H54 (cell line): ENCODE measurements at regions not wholly inside any gene's neighbourhood (a gene's known extent, or its start where the extent isn't known, plus 50 kb on each side); places are given as distances from the start of the nearest gene placed in this dataset.
"Not testable (repeated sequence)": the region's sequence is repeated elsewhere in the genome, so short reads cannot be mapped to it uniquely, and the experiment has no call there.

Source experiments
- DNase-seq: peaks from one replicate; pipeline ENCODE4 v3.0.0; 2011; ENCODE audit warnings: low spot score, mixed read lengths; ENCODE audit not compliant: insufficient read length
- FAIRE-seq: peaks from 3 replicates; lab custom pipeline; 2011; peaks lifted over from hg19 to GRCh38; lab: Jason Lieb, UNC
- POLR2A ChIP-seq: IDR thresholded peaks from 2 replicates; pipeline ENCODE4 v1.6.1; 2011; ENCODE audit warnings: low read depth, mild to moderate bottlenecking, low read length

DNA sequence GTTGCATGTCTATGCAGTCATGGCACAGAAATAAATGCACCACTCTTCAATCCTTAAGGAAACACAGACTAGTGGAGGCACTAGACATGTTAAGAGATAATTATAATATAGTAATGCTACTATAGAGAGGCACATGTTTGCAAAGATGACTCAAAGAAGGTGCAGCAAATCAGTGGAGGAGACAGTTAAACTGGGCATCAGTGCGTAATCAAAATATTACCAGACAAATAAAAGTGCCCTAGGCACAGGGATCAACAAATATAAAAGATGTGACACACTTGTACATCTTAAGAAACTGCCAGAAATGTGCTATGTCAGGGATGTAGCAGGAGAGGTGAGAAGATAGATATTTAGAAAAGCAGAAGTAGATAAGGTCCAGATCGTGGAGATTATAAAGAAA, 642.1 kb downstream of the SLCO4C1 start:
- no peak for FAIRE-seq
- DNase-seq = no peak

DNA sequence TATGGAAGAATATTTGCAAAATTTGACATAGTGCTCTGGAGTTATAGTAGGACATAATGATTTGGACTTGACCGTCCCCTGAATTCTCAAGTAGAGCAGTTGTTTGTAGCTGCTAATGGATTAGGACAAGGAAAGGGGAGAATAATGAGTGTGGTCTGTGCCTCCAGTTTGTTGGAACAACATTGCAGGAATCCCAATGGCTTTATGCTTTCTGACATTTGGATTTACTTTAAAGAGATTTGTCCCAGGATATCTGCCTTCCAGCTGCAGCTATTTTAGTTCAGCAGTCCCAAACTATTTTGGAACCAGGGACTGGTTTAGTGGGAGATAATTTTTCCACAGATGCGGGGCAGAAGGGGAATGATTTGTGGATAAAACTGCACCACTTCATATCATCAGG, 648.2 kb downstream of the SLCO4C1 start:
- no peak for FAIRE-seq
- no peak for DNase-seq
- no peak for TF ChIP-seq POLR2A

More for the DNA sequence above, 642.1 kb downstream of the SLCO4C1 start:
- no peak for TF ChIP-seq POLR2A

DNA sequence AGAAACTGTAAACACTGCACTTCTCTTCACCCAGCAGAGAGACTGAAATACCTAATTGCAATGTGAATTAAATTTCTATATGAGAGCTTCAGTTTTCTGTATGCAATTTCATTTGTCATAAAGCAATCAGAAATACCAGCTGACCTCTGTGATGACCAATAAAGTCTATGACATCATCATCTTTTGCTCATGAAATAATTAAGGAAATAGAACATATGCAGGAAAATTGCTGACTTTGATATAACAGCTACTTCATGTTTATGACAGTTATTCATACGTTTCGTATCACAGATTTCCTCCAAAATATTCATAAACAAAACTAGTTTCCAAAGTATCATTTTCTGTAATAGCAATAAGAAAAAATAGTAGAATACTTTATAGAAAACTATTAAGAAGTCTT, 652.3 kb downstream of the SLCO4C1 start:
- FAIRE-seq (no peak), DNase-seq (no peak)
- no peak for TF ChIP-seq POLR2A

DNA sequence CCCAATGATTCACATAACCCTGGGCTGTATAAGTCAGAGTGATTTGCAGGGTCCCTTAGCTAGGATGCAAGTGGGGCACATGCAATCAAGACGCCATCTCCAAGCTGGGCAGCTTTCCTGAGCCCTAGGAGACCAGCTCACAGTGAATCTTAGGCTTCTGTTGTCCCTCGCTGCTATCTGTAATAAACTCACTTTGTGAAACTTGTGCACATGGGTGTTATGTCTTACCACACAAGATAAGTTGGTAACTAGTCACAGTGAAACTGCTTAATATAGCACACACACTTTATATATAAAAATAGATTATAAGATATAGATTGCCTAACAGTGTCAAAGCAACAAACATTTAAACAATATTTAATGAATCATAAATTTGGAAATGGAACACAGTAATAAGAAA, 658.5 kb downstream of the SLCO4C1 start:
- no peak for DNase-seq
- no peak for FAIRE-seq
- no peak for TF ChIP-seq POLR2A

DNA sequence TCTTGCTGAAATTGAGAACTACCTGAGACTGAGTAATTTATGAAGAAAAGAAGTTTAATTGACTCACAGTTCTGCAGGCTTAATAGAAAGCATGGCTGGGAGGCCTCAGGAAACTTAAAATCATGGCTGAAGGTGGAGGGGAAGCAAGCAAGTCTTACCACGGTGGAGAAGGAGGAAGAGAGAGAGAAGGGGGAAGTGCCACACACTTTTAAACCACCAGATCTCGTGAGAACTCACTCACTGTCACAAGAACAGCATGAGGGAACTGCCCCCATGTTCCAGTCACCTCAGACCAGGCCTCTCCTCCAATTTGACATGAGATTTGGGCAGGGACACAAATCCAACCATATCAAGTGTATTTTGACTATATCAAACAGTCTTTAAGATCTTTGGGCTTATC, 668.3 kb downstream of the SLCO4C1 start:
- FAIRE-seq, DNase-seq: not testable (repeated sequence)

DNA sequence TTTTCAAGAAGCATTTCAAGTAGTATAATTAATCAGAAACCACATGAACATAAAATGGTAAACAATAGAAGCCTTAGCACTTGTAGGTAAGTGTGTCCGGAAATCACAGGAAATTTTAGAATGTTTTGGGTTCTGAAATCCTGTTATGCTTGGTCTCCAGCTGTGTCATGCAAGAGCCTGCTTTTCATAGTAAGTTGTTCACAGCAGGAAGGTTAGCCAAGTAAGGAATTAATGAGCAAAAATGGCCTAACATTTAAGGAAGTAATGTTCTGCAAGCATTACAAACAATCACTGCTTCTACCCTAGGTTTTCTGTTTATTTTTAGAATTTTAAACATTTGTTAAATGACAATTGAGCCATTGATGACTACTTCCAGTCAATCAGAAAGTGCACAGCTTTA, 669.5 kb downstream of the SLCO4C1 start:
- DNase-seq (no peak), FAIRE-seq (no peak)
- no peak for TF ChIP-seq POLR2A

DNA sequence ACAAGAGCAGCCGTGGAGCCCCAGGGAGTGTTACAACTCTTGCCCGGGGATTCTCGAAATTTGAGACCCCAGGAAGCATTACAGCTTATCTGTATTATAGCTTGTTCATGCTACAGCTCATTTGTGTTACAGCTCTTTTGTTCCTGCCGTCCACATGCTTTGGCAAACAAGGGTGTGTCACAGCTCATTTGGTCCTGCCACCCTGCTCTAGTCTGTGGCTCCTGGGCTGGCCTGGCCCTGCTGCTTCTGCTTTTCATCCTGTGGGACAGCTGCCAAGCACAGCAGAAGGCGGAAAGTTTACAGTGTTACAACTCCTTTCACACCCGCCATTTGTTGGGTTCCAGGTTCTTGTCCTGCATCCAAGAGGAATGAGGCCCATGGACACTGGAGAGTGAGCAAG, 685.0 kb downstream of the SLCO4C1 start:
- no peak for TF ChIP-seq POLR2A
- no peak for FAIRE-seq
- no peak for DNase-seq

DNA sequence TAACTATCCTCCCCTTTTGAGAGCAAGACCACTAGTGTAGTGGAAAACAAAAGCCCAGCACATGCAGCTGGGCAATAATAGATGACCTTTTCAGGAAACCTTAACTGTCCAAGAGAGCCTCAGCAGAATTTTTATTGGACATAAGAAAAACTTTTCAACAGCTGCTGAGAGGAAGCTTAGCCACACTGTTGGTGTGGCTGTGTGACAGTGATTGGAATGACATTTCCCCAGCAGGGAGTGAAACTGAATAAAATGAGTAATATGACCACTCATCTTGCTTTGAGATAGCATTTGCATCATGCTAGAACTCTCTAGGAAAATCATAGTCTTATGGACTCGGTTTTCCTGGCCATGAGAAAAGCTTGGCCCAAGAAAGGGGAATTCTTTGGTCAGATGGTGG, 687.8 kb downstream of the SLCO4C1 start:
- FAIRE-seq (no peak), DNase-seq (no peak)
- TF ChIP-seq POLR2A = no peak

DNA sequence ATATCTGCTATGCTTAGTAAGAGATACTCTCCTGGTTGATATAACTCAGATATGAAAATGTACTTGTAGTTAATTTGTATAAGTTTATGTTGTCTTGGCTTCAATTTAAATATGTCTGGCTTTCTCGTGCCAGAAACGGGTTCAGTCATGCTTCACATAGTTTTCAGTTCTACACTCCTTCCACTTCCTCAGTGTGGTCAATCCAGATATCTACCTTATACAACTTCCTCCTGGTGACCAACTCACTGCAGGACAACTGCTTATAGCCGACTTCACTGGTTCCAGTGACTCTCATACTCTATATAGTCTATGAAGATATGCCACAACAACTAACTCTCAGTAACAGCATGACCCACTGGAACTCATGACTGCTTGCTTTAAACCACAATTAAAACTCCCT, 690.4 kb downstream of the SLCO4C1 start:
- TF ChIP-seq POLR2A = no peak
- DNase-seq (no peak), FAIRE-seq (peak; percentile 45)

DNA sequence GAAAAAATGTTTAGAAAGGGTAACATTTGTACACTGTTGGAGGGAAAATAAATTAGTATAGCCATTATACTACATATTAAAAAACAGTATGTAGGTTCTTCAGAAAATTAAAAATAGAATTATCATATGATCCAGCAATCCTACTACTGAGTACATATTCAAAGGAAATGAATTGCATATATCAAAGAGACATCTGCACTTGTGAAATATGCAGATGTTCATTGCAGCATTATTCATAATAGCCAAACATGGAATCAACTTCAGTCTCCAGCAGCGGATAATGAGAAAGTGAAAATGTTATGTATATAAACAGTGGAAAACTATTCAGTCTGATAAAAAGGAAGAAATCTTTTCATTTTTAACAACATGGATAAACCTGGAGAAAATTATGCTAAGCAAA, 695.5 kb downstream of the SLCO4C1 start:
- FAIRE-seq = no peak
- DNase-seq = no peak

DNA sequence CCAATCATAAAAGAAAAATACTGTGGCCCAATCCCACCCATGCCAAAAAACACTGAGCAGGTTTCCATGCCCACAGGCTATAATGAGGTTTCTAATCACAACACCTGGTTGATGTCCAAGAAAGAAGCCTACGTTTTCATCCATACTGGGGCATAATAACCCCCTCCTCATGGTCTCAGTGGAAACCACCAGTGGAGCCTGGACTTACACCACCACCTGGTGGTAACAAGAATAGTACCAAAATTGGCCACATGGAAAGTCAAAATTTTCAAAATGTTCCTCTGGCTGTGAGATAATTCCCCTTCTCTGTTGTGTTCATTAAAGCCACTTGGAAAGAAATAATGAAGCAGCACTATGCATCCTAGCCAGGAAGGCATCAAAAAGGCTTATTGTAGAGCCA, 687.3 kb upstream of the ST8SIA4 start:
- DNase-seq = no peak
- FAIRE-seq = peak; percentile 48
- no peak for TF ChIP-seq POLR2A

More for the DNA sequence above, 695.5 kb downstream of the SLCO4C1 start:
- no peak for TF ChIP-seq POLR2A

DNA sequence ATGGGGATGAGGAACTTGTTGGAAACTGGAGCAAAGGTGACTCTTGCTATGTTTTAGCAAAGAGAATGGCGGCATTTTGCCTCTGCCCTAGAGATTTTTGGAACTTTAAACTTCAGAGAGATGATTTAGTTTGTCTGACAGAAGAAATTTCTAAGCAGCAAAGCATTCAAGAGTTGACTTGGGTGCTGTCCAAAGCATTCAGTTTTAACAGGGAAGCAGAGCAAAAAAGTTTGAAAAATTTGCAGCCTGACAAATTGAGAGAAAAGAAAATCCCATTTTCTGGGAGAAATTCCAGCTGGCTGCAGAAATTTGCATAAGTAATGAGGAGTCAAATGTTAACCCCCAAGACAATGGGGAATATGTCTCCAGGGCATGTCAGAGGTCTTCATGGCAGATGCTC, 682.3 kb upstream of the ST8SIA4 start:
- no peak for TF ChIP-seq POLR2A
- no peak for DNase-seq
- FAIRE-seq = no peak

DNA sequence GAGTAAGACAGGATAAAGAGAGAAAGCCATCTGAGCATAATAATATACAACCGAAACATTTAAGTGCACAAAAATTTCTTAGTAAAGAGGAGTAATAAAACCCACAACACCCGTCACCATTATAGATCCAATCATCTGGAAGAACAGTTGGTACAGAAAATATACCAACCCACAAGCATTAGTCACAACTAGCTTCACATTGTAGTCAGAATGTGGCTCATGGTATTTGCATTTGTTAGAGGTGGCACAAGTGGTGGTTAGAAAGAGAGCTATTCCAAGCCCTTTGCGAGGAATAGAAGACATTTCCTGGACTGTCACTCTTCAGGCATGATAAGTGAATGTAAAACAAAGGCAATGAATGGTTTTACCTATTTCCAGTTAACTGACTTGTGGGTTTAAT, 677.5 kb upstream of the ST8SIA4 start:
- TF ChIP-seq POLR2A = no peak
- no peak for FAIRE-seq
- no peak for DNase-seq

DNA sequence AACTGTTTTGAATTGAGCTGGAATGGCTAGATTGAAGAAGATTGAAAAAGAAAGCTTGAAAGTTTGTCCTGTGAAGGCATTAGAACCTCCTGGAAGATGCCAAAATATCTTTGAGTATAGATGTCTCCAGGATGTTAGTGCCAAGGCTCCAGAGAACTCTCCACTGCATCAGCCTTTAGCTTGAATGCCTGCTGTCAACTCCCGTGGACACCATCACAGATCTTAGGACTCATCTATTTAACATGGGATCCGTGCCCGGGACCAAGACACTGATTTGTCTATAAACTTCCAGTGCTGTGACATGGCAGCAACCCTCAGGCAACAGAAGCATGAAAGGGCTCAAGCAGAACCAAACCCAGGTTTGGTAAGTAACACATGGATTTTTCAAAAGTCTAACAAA, 670.9 kb upstream of the ST8SIA4 start:
- TF ChIP-seq POLR2A = no peak
- no peak for DNase-seq
- no peak for FAIRE-seq

DNA sequence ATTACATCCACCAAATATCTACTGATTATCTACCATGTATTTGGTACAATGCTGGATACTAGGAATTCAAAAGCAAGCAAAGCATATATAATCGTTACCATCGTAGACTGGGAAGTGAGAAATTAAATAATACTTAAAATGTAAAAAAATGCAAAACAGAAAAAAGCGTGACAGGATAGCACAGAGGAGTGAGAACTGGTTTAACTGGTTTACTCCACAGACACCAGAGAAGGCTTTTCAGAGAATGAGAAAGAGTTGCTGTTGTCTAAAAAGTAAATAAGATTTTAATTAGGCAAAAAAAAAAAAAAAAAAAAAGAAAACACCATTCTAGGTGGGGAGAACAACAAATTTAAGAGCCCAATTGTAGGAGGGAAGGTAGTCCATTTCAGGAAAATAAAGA, 657.9 kb upstream of the ST8SIA4 start:
- DNase-seq (no peak), FAIRE-seq (no peak)
- TF ChIP-seq POLR2A = no peak

DNA sequence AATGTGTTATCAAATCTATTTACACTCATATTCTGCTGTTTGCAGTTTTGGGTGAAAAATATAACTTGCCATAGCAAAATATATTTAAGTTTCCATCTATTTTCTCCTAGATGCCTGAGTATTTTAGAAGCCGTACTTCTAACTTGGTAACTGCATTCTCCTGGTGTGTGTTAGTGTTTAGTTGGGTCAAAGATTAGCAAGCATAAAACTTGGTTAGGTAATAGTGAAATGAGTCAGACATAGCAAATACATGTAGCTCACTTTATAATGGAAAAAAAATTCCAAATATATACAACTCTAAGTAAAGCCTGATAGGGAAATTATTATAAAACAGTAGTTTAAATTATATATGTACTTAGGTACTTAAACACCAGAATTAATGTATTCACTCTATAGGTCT, 640.7 kb upstream of the ST8SIA4 start:
- no peak for TF ChIP-seq POLR2A
- FAIRE-seq = no peak

More for the DNA sequence above, 640.7 kb upstream of the ST8SIA4 start:
- DNase-seq = no peak
